ENCODE measurements at regions not wholly inside any gene's neighbourhood (a gene's known extent, or its start where the extent isn't known, plus 50 kb on each side); places are given as distances from the start of the nearest gene placed in this dataset.

GRCh38 chr7:85286446-85286845 is 99.6 kb upstream of the SEMA3D start:
- no peak for ATAC-seq (ENCODE audit: low FRiP score in 2 of 2)
- H3K4me1 ChIP-seq = no peaks in the 10 kb centered on the region
- H3K27me3 ChIP-seq = no peaks in the 10 kb centered on the region
- no peaks in the 10 kb centered on the region for H3K36me3 ChIP-seq
- TF ChIP-seq POLR2A (IDR thresholded peaks at IDR 0.05) = no peak
- TF ChIP-seq EP300 (IDR thresholded peaks at IDR 0.05) = no peak
- TF ChIP-seq POLR2AphosphoS5 (IDR thresholded peaks at IDR 0.05) = no peak
- TF ChIP-seq CTCF (IDR thresholded peaks at IDR 0.05) = no peak
- no peak overlapping the region for H3K27ac ChIP-seq
- no peaks in the 10 kb centered on the region for H3K9me3 ChIP-seq
- DNase-seq = no peak
- 47 to 60% methylated on average over 3 of the region's 3 CpGs for WGBS, 2 donors
- no peak overlapping the region for H3K4me3 ChIP-seq

GRCh38 chr7:85285527-85285926 is 98.7 kb upstream of the SEMA3D start:
- no peaks in the 10 kb centered on the region for H3K36me3 ChIP-seq
- H3K27me3 ChIP-seq = no peaks in the 10 kb centered on the region
- no peak overlapping the region for H3K4me3 ChIP-seq
- DNase-seq = no peak
- H3K9me3 ChIP-seq = no peaks in the 10 kb centered on the region
- no peaks in the 10 kb centered on the region for H3K4me1 ChIP-seq
- 35 to 39% methylated on average over 1 of the region's 1 CpG for WGBS, 2 donors
- no peak overlapping the region for H3K27ac ChIP-seq
- TF ChIP-seq POLR2A (IDR thresholded peaks at IDR 0.05) (no peak), CTCF (IDR thresholded peaks at IDR 0.05) (no peak), POLR2AphosphoS5 (IDR thresholded peaks at IDR 0.05) (no peak), EP300 (IDR thresholded peaks at IDR 0.05) (no peak)
- no peak for ATAC-seq (ENCODE audit: low FRiP score in 2 of 2)

DNA sequence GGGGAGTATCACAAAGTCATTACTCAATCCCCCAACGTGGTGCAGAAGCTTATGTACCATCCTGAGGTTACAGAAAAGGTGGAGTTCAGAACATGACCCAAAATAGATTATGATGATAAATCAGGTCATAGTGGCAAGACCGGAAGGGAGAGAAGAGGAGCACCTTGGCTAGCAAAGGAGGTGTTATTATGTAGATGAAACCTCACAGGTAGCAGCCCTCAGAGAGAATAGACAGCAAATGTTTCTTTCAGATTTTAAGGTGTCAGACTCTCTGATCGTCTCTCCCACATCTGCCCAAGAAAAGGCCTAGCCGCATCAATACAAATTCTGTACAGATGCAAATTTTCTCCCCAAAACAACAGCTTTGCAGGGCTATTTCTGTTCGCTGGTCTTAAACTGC is 88.3 kb upstream of the SEMA3D start:
- no peaks in the 10 kb centered on the region for H3K27me3 ChIP-seq
- no peak overlapping the region for H3K4me3 ChIP-seq
- no peak overlapping the region for H3K27ac ChIP-seq
- no peak for DNase-seq
- H3K4me1 ChIP-seq = no peaks in the 10 kb centered on the region
- no peaks in the 10 kb centered on the region for H3K36me3 ChIP-seq
- no peak for ATAC-seq (ENCODE audit: low FRiP score in 2 of 2)
- WGBS, 2 donors = 64 to 80% methylated on average over 5 of the region's 5 CpGs
- H3K9me3 ChIP-seq = no peaks in the 10 kb centered on the region
- TF ChIP-seq POLR2A (IDR thresholded peaks at IDR 0.05) (no peak), POLR2AphosphoS5 (IDR thresholded peaks at IDR 0.05) (no peak)

GRCh38 chr7:85274454-85274853 is 87.6 kb upstream of the SEMA3D start:
- no peak overlapping the region for H3K27ac ChIP-seq
- TF ChIP-seq POLR2AphosphoS5 (IDR thresholded peaks at IDR 0.05) = no peak
- no peak for TF ChIP-seq POLR2A (IDR thresholded peaks at IDR 0.05)
- TF ChIP-seq CTCF (IDR thresholded peaks at IDR 0.05) = no peak
- no peaks in the 10 kb centered on the region for H3K36me3 ChIP-seq
- no peaks in the 10 kb centered on the region for H3K4me1 ChIP-seq
- no peak overlapping the region for H3K4me3 ChIP-seq
- ATAC-seq (ENCODE audit: low FRiP score in 2 of 2) (no peak), DNase-seq (no peak)
- no peaks in the 10 kb centered on the region for H3K27me3 ChIP-seq
- WGBS, 2 donors = 50 to 67% methylated on average over 1 of the region's 1 CpG
- H3K9me3 ChIP-seq = no peaks in the 10 kb centered on the region

DNA sequence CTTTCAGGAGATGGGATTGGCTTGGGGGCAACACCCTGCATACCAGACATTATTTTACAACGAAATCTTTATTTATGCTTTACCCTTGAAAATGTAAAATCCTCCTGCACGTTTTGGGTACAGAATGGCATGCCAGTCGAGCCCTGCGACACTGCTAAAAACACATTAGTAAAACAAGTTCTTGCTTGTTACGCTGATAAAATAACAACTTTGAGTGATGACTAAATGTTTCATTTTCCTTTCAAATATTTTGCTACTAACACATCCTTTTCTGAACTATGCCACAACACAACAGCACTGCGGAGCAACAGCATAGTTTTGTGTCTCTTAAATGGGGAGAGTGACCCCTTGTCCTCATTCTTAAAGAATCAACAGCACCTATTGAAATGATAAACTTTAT is 76.0 kb upstream of the SEMA3D start:
- Histone ChIP-seq H3K36me3 (no peaks in the 10 kb centered on the region), H3K27ac (no peak overlapping the region), H3K27me3 (no peaks in the 10 kb centered on the region), H3K4me1 (no peaks in the 10 kb centered on the region), H3K4me3 (no peak overlapping the region), H3K9me3 (no peaks in the 10 kb centered on the region)
- DNase-seq = no peak
- ATAC-seq (ENCODE audit: low FRiP score in 2 of 2) = no peak
- TF ChIP-seq POLR2A (IDR thresholded peaks at IDR 0.05) = no peak
- TF ChIP-seq POLR2AphosphoS5 (IDR thresholded peaks at IDR 0.05) = no peak
- TF ChIP-seq CTCF (IDR thresholded peaks at IDR 0.05) = no peak
- no peak for TF ChIP-seq EP300 (IDR thresholded peaks at IDR 0.05)
- WGBS, 2 donors = 52 to 58% methylated on average over 6 of the region's 6 CpGs
